ENCODE measurements at regions not wholly inside any gene's neighbourhood (a gene's known extent, or its start where the extent isn't known, plus 50 kb on each side); places are given as distances from the start of the nearest gene placed in this dataset.

GRCh38 chr5:100667161-100667630 lies 132.0 kb downstream of the FAM174A start:
- TF ChIP-seq CTCF (IDR thresholded peaks at IDR 0.05; ENCODE audit: insufficient read depth, low read depth, low read length) (no peak), EZH2 (IDR thresholded peaks at IDR 0.05; ENCODE audit: insufficient read depth, low read length) (no peak)
